Muscle of leg (tissue), 3 donors: ENCODE measurements at regions not wholly inside any gene's neighbourhood (a gene's known extent, or its start where the extent isn't known, plus 50 kb on each side); places are given as distances from the start of the nearest gene placed in this dataset.
A peak's percentile ranks its signal among the peaks of the same experiment; 100 is the strongest.
"Not testable (repeated sequence)": the region's sequence is repeated elsewhere in the genome, so short reads cannot be mapped to it uniquely, and the experiment has no call there.

Source experiments
- DNase-seq: peaks from one replicate; pipeline ENCODE4 v3.0.0; 2013
- H3K27ac ChIP-seq: one replicate; pipeline ENCODE4 v1.5.1; 2013; ENCODE audit warnings: mild to moderate bottlenecking, low read length, control low read depth
- H3K27me3 ChIP-seq: one replicate; pipeline ENCODE4 v1.6.1; 2013; ENCODE audit warnings: low read length; ENCODE audit not compliant: control insufficient read depth, insufficient read depth
- H3K36me3 ChIP-seq: one replicate; pipeline ENCODE4 v1.6.1; 2013; ENCODE audit warnings: low read length; ENCODE audit not compliant: control insufficient read depth, insufficient read depth
- H3K4me1 ChIP-seq: one replicate; pipeline ENCODE4 v1.6.1; 2013; ENCODE audit warnings: low read length; ENCODE audit not compliant: control insufficient read depth, insufficient read depth
- H3K4me3 ChIP-seq: one replicate; pipeline ENCODE4 v1.5.1; 2013; ENCODE audit warnings: low read length, control low read depth
- H3K9me3 ChIP-seq: replicated peaks from 2 replicates; pipeline ENCODE4 v1.6.1; 2013; ENCODE audit warnings: low read depth, low read length; ENCODE audit not compliant: control insufficient read depth
- WGBS: methylation state at CpG from one replicate; pipeline ENCODE4 v1.1.5; 2013; ENCODE audit warnings: missing lambda C conversion rate; ENCODE audit not compliant: insufficient coverage; 5-methylcytosine and 5-hydroxymethylcytosine counted together

DNA sequence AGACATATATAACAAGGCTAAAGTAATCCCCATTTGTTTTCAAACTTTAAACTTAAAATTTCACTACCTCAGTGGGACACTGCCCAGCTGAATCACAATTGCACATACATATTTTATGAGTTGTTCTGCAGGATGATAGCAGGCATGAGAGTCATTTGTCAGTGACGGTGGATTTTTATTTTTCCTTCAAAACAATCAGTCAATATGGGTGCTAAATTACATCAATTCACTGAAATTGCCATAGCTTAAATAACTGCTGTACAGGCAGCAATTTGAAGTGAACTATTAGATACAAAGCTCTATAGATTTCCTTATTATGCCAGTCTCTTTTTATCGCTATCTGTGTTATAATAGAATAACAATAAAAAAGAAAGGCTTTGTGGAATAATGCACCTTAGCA lies 784.6 kb upstream of the ANO3 start:
- Histone ChIP-seq H3K27ac (no peak overlapping the region), H3K4me1 (peaks cover 2% of the 10 kb centered on the region), H3K27me3 (no peaks in the 10 kb centered on the region), H3K4me3 (no peak overlapping the region), H3K9me3 (no peaks in the 10 kb centered on the region), H3K36me3 (no peaks in the 10 kb centered on the region)
- no peak for DNase-seq
- WGBS: no CpG with 5 or more reads among the region's 2 CpGs

GRCh38 chr11:25562417-25562816 lies 769.5 kb upstream of the ANO3 start:
- no peaks in the 10 kb centered on the region for H3K36me3 ChIP-seq
- H3K27ac ChIP-seq: peak overlapping the region; percentile 47
- no CpG with 5 or more reads among the region's 2 CpGs for WGBS
- no peaks in the 10 kb centered on the region for H3K4me1 ChIP-seq
- DNase-seq: peak; percentile 95
- no peaks in the 10 kb centered on the region for H3K9me3 ChIP-seq
- no peak overlapping the region for H3K4me3 ChIP-seq
- H3K27me3 ChIP-seq: no peaks in the 10 kb centered on the region

DNA sequence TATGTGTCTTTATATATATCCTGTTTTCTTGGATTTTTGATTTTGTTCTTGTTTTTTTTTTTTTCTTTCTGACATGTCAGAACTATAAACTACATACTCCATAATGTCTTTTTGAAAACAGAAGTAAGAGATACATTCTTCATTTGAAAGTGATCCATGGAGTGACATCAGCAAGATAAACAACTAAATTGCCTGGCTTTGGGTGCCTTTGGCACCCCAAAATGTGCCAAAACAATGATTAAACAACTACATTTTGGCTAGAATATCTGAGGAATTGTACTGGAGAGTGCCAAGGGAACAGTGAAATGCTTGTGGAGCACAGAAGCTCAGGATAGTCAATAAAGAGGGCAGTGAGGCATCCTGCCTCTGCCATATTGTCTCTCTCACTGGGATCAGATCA lies 766.1 kb upstream of the ANO3 start:
- Histone ChIP-seq H3K27ac (no peak overlapping the region), H3K4me1 (no peaks in the 10 kb centered on the region), H3K27me3 (no peaks in the 10 kb centered on the region), H3K4me3 (no peak overlapping the region), H3K36me3 (no peaks in the 10 kb centered on the region), H3K9me3 (no peaks in the 10 kb centered on the region)
- no peak for DNase-seq

GRCh38 chr11:25566298-25567200 lies 765.4 kb upstream of the ANO3 start:
- Histone ChIP-seq H3K27ac (no peak overlapping the region), H3K27me3 (no peaks in the 10 kb centered on the region), H3K4me1 (no peaks in the 10 kb centered on the region), H3K4me3 (no peak overlapping the region), H3K9me3 (no peaks in the 10 kb centered on the region), H3K36me3 (no peaks in the 10 kb centered on the region)
- no peak for DNase-seq
- WGBS: 71% methylated on average over 2 of the region's 5 CpGs

- Histone ChIP-seq H3K4me1 (no peaks in the 10 kb centered on the region), H3K36me3 (no peaks in the 10 kb centered on the region), H3K9me3 (no peaks in the 10 kb centered on the region), H3K27me3 (no peaks in the 10 kb centered on the region), H3K4me3 (no peak overlapping the region), H3K27ac (no peak overlapping the region)
- WGBS: no CpG with 5 or more reads among the region's 1 CpG
- no peak for DNase-seq
These were observed 755.6 kb upstream of the ANO3 start for GRCh38 chr11:25576320-25576719.

GRCh38 chr11:25579554-25579953 lies 752.4 kb upstream of the ANO3 start:
- not testable (repeated sequence) for H3K36me3 ChIP-seq, H3K4me3 ChIP-seq, H3K27ac ChIP-seq, H3K27me3 ChIP-seq, H3K4me1 ChIP-seq, DNase-seq, H3K9me3 ChIP-seq
- 25% methylated on average over 2 of the region's 2 CpGs for WGBS

- WGBS: no CpG with 5 or more reads among the region's 3 CpGs
These were observed 748.3 kb upstream of the ANO3 start for GRCh38 chr11:25583596-25583995.

GRCh38 chr11:25587496-25587895 lies 744.4 kb upstream of the ANO3 start:
- Histone ChIP-seq H3K36me3 (no peaks in the 10 kb centered on the region), H3K4me1 (no peaks in the 10 kb centered on the region)
- no peak for DNase-seq

More at GRCh38 chr11:25583596-25583995, 748.3 kb upstream of the ANO3 start:
- Histone ChIP-seq H3K4me3 (no peak overlapping the region), H3K9me3 (no peaks in the 10 kb centered on the region), H3K27me3 (no peaks in the 10 kb centered on the region), H3K27ac (no peak overlapping the region), H3K36me3 (no peaks in the 10 kb centered on the region), H3K4me1 (no peaks in the 10 kb centered on the region)
- no peak for DNase-seq

DNA sequence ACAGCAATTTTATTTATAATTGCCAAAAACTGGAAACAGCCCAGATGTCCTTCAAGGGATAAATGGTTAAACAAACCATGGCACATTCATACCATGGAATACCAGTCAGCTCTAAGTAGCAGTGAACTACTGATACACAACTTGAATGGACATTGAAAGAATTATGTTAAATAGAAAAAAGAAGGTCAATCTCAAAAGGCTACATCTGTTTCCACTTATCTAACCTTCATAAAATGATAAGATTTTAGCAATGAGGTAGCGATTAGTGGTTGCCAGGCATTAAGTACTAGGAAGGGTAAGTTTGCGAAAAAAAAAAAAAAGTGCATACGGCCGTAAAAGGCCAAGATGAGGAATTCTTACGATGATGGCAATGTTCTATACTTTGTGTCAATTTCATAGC lies 738.7 kb upstream of the ANO3 start:
- no peaks in the 10 kb centered on the region for H3K27me3 ChIP-seq
- no peak overlapping the region for H3K4me3 ChIP-seq
- no peak for DNase-seq
- no peaks in the 10 kb centered on the region for H3K9me3 ChIP-seq
- H3K4me1 ChIP-seq: no peaks in the 10 kb centered on the region
- H3K36me3 ChIP-seq: no peaks in the 10 kb centered on the region
- no peak overlapping the region for H3K27ac ChIP-seq
- 70% methylated on average over 3 of the region's 5 CpGs for WGBS

More at GRCh38 chr11:25587496-25587895, 744.4 kb upstream of the ANO3 start:
- Histone ChIP-seq H3K27me3 (no peaks in the 10 kb centered on the region), H3K27ac (no peak overlapping the region), H3K9me3 (no peaks in the 10 kb centered on the region), H3K4me3 (no peak overlapping the region)

DNA sequence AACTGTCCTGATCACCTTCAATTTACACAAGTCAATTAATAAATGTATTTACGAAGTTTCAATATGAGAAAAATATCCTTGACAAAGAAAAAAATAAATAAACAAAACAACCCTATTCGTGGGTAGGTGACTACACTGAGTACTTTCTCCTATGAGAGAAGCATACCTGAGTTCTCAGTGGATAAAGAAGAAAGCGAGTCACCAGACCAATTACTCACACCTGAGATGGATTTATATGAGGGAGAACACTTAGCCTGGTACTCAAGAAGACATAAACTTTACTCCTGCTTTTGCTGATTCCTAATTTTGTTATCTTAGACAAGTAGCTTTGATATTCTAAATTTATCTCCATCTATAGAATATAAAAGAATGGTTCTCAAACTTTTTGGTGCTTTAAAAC lies 735.2 kb upstream of the ANO3 start:
- H3K27me3 ChIP-seq: no peaks in the 10 kb centered on the region
- WGBS: no CpG with 5 or more reads among the region's 3 CpGs
- DNase-seq: no peak
- H3K4me1 ChIP-seq: no peaks in the 10 kb centered on the region
- no peaks in the 10 kb centered on the region for H3K36me3 ChIP-seq
- H3K27ac ChIP-seq: no peak overlapping the region
- no peaks in the 10 kb centered on the region for H3K9me3 ChIP-seq
- H3K4me3 ChIP-seq: no peak overlapping the region

- WGBS: no CpG with 5 or more reads among the region's 2 CpGs
- DNase-seq: peak; percentile 25
- Histone ChIP-seq H3K4me1 (no peaks in the 10 kb centered on the region), H3K9me3 (no peaks in the 10 kb centered on the region), H3K4me3 (no peak overlapping the region), H3K27ac (no peak overlapping the region), H3K27me3 (no peaks in the 10 kb centered on the region), H3K36me3 (no peaks in the 10 kb centered on the region)
These were observed 734.2 kb upstream of the ANO3 start for GRCh38 chr11:25597696-25598095.
